KBM-7 (cell line): ENCODE measurements at regions not wholly inside any gene's neighbourhood (a gene's known extent, or its start where the extent isn't known, plus 50 kb on each side); places are given as distances from the start of the nearest gene placed in this dataset.

ENCODE experiments used
- DNase-seq: peaks from one replicate; pipeline ENCODE4 v3.0.0-alpha.2; 2015
- in situ Hi-C: fragments of 300-500 bp; cut with MboI; formaldehyde crosslinking; loops from 2 replicates; pipeline ENCODE4 v1.14.3; 2020; ENCODE audit warnings: low sequenced_read_pairs, low pct_unique_long_range_greater_than_20kb, mixed read lengths

GRCh38 chr10:91033324-91033950 lies 112.5 kb upstream of the ANKRD1 start:
- no peak for DNase-seq
- in situ Hi-C loops, result no loop called here

GRCh38 chr10:91034042-91034441 lies 113.2 kb upstream of the ANKRD1 start:
- DNase-seq, result no peak
- in situ Hi-C loops, result no loop called here

GRCh38 chr10:91034494-91035159 lies 113.7 kb upstream of the ANKRD1 start:
- in situ Hi-C loops, result no loop called here
- DNase-seq, result peak; percentile 15

GRCh38 chr10:91035650-91036292 lies 114.9 kb upstream of the ANKRD1 start:
- no peak for DNase-seq
- in situ Hi-C loops, result no loop called here

GRCh38 chr10:91036807-91037411 lies 116.0 kb upstream of the ANKRD1 start:
- DNase-seq, result no peak
- in situ Hi-C loops, result no loop called here

- in situ Hi-C loops, result no loop called here
- no peak for DNase-seq
Observed at GRCh38 chr10:91038971-91039370, 118.1 kb upstream of the ANKRD1 start.

GRCh38 chr10:91040343-91040742 lies 119.5 kb upstream of the ANKRD1 start:
- in situ Hi-C loops, result no loop called here
- no peak for DNase-seq

- in situ Hi-C loops, result no loop called here
- DNase-seq, result no peak
Observed at GRCh38 chr10:91042069-91042468, 121.2 kb upstream of the ANKRD1 start.

GRCh38 chr10:91043173-91043910 lies 122.5 kb upstream of the ANKRD1 start:
- DNase-seq, result peak; percentile 21
- in situ Hi-C loops, result no loop called here

GRCh38 chr10:91046869-91047268 lies 126.0 kb upstream of the ANKRD1 start:
- no peak for DNase-seq
- in situ Hi-C loops, result no loop called here

- in situ Hi-C loops, result no loop called here
- DNase-seq, result no peak
Observed at GRCh38 chr10:91048380-91048779, 127.5 kb upstream of the ANKRD1 start.

GRCh38 chr10:91049296-91049987 lies 128.6 kb upstream of the ANKRD1 start:
- no peak for DNase-seq
- in situ Hi-C loops, result no loop called here

- in situ Hi-C loops, result no loop called here
- DNase-seq, result no peak
Observed at GRCh38 chr10:91049988-91050360, 129.1 kb upstream of the ANKRD1 start.

- in situ Hi-C loops, result no loop called here
- no peak for DNase-seq
Observed at GRCh38 chr10:91050371-91051034, 129.6 kb upstream of the ANKRD1 start.

GRCh38 chr10:91051829-91052228 lies 130.9 kb upstream of the ANKRD1 start:
- in situ Hi-C loops, result no loop called here
- no peak for DNase-seq

GRCh38 chr10:91054325-91054724 lies 133.4 kb upstream of the ANKRD1 start:
- DNase-seq, result no peak
- in situ Hi-C loops, result no loop called here

GRCh38 chr10:91061187-91061586 lies 140.3 kb upstream of the ANKRD1 start:
- in situ Hi-C loops, result no loop called here
- no peak for DNase-seq

- in situ Hi-C loops, result no loop called here
- DNase-seq, result no peak
Observed at GRCh38 chr10:91061608-91062007, 140.7 kb upstream of the ANKRD1 start.

GRCh38 chr10:91062091-91062490 lies 141.2 kb upstream of the ANKRD1 start:
- in situ Hi-C loops, result no loop called here
- DNase-seq, result no peak
